Fibroblast of skin of right quadriceps (primary cell): ENCODE measurements at regions not wholly inside any gene's neighbourhood (a gene's known extent, or its start where the extent isn't known, plus 50 kb on each side); places are given as distances from the start of the nearest gene placed in this dataset.
"Not testable (repeated sequence)": the region's sequence is repeated elsewhere in the genome, so short reads cannot be mapped to it uniquely, and the experiment has no call there.

Experiments used
- DNase-seq: peaks from one replicate; pipeline ENCODE4 v3.0.0-alpha.2; 2013

- DNase-seq, result no peak
Measured at GRCh38 chr3:18987070-18987469, 161.2 kb upstream of the KCNH8 start.

GRCh38 chr3:18982920-18983319, 165.4 kb upstream of the KCNH8 start:
- DNase-seq, result no peak

DNA sequence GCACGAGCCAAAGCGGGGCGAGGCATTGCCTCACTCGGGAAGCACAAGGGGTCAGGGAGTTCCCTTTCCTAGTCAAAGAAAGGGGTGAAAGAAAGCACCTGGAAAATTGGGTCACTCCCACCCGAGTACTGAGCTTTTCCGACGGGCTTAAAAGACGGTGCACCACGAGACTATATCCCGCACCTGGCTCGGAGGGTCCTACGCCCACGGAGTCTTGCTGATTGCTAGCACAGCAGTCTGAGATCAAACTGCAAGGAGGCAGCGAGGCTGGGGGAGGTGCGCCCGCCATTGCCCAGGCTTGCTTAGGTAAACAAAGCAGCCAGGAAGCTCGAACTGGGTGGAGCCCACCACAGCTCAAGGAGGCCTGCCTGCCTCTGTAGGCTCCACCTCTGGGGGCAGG, 172.2 kb upstream of the KCNH8 start:
- not testable (repeated sequence) for DNase-seq

- DNase-seq, result no peak
Measured at GRCh38 chr3:18968120-18968519, 180.2 kb upstream of the KCNH8 start.

DNA sequence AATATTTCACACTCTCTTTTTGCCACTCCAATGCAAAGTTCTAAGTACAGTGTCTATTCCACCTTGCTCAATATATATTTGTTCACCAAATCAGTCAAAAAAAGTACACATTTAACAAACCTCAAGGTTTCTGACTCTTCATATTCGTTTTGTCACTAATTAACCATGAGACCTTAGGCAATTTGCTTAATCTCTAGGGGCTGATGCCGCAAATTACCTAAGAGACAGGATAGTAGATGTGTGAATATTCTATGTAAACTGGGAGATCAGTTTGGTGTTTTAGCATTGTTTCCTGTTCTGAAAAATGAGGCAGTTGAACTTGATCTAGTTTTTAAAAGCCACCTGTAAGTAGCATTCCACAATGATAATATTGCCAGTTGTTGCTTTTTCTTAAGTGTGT, 182.5 kb upstream of the KCNH8 start:
- DNase-seq, result no peak

DNA sequence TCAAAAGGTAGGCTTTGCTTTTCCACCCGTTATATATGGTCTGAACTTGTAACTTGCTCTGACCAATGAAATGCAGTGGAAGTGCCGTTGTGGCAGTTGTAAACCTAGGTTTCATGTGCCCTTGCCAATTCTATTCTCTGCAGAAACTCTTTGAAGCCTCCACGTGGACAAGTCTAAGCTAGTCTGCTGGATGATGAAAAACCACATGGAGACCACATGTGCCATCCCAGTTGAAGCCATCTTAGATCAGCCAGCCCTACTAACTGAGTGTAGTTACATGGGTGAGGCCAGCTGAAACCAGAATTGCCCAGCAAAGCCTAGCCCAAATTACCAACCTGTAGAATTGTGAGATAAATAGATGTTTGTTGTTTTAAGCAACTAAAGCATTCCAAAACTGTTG, 183.7 kb upstream of the KCNH8 start:
- no peak for DNase-seq

GRCh38 chr3:18951333-18951732, 197.0 kb upstream of the KCNH8 start:
- no peak for DNase-seq

GRCh38 chr3:18946524-18946923, 201.8 kb upstream of the KCNH8 start:
- no peak for DNase-seq

- DNase-seq, result no peak
Measured at GRCh38 chr3:18937574-18937973, 210.7 kb upstream of the KCNH8 start.

DNA sequence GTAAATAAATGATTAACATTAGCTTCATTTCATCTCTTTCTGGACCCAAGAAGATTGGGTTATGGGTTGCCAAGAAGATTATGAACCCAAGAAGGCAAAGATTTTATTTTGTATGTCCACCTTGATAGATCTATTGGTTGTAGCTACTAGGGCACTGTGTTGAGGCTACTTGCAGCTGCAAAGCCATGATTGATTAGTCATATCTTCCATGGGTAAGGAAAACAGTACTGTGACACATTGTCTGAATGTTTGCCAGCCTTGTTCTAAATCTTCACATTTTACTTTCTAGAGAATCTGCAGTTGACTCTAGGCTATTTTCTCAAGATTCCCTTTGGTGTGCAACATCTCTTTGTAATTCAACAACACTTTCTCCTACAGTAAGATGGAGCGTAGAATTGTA, 229.2 kb upstream of the KCNH8 start:
- DNase-seq, result no peak

GRCh38 chr3:18917923-18918322, 230.4 kb upstream of the KCNH8 start:
- DNase-seq, result no peak

DNA sequence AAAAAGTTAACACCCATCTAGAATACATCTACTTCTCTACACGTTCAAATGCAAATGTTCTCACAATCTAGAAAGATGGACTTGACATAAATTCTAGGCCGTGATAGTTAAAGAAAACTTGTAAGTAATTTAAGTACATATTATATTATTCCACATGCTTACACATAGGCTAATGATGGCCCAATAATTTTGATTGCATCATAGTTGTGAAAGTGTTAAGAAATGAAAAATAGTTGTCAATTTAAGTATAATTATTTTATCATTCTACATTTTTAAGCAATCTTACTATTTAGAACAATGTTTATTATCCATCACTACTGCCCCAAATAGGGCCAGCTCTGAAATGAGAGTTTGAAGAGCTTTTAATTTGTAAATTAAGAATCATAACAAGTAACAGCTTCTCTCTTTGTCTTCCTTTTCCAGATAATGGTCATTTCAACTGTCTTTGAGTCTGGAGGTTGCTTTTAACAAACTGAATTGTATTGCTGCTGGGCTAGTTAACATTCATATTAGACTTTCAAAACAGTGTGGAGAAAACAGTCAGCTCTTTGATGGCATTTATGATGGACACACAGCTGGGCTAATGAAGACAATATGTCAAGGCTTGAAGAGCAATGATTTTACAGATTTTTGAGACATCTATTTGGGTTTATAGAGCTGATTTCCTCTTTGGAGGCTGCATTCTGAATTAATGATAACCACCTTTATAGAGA, 246.1 kb upstream of the KCNH8 start:
- DNase-seq, result no peak

- DNase-seq, result no peak
Measured at GRCh38 chr3:18901571-18901970, 246.7 kb upstream of the KCNH8 start.

DNA sequence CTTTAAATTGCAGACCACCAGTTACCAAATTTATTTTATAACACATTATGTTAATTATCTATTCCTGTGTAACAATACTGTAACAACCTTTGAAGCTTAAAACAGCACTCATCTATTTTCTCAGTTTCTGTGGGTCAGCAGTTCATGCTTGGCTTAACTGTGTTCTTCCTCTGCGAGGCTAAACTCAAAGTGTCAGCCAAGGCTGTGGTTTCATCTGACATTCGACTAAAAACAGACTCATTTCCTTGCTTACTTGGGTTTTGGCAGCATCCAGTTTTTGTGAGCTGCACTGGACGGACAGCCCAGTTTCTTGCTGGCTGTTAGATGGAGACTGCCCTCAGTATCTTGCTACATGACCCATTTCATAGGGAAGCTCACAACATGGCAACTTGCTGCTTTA, 247.3 kb upstream of the KCNH8 start:
- no peak for DNase-seq

GRCh38 chr3:18898911-18899310, 249.4 kb upstream of the KCNH8 start:
- no peak for DNase-seq

- no peak for DNase-seq
Measured at GRCh38 chr3:18892756-18893155, 255.6 kb upstream of the KCNH8 start.

DNA sequence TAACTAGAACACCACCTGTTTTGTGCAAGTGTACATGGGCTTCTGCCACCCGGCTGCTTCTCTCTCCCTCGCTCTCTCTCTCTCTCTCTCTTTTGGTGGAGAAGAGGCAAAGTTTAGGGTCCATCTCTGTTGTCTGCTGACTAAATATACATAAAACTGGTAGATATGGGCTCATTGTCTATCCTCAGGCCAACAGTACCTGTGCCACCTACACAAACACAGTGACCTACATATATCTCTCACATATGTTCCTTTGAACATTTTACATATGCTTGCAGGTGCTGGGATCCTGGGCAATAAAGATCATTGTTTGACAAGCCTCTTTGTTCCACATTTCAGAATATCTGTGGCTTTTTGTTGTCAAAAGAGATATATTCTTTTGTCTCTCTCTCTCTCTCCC, 256.3 kb upstream of the KCNH8 start:
- DNase-seq, result no peak

GRCh38 chr3:18891641-18892040, 256.7 kb upstream of the KCNH8 start:
- DNase-seq, result no peak

DNA sequence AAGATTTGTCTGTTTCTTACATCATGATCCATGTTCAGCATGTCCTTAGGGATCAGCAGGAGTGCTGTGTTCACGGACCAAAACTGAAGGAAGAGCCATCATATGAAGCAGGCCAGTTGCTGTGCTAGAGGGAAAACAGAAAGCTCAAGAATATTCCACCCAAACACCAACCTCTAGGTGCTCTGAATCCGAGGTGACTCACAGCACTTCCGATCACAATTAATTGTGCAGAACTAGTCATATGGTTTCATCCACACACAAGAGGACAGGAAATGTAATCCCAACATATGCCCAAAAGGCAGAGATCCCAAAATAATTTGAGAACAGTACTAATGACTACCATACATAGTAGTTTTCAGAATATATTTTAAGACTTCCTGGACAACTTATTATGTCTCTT, 257.9 kb upstream of the KCNH8 start:
- no peak for DNase-seq

DNA sequence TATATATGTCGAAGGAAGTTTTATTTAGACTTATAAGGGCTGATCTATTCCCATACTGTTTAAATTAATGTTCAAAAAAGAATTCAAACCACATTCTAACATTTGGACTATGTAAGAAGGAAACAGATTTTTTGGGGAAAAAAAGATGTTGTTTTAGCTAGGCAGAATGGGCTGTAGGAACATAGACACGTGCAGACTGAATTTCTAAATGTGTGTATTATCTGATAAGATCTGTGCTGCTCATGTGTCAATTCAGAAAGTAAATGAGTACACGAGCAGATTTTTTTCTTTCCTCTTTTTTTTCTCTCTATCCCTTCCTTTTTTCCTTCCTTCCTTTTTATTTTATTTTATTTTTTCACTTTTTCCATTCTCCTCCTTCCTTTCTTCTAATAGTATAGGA, 259.5 kb upstream of the KCNH8 start:
- DNase-seq, result no peak

- no peak for DNase-seq
Measured at GRCh38 chr3:18888370-18888769, 259.9 kb upstream of the KCNH8 start.

- no peak for DNase-seq
Measured at GRCh38 chr3:18886331-18886730, 262.0 kb upstream of the KCNH8 start.

- DNase-seq, result no peak
Measured at GRCh38 chr3:18885612-18886011, 262.7 kb upstream of the KCNH8 start.

GRCh38 chr3:18883571-18883970, 264.7 kb upstream of the KCNH8 start:
- no peak for DNase-seq

DNA sequence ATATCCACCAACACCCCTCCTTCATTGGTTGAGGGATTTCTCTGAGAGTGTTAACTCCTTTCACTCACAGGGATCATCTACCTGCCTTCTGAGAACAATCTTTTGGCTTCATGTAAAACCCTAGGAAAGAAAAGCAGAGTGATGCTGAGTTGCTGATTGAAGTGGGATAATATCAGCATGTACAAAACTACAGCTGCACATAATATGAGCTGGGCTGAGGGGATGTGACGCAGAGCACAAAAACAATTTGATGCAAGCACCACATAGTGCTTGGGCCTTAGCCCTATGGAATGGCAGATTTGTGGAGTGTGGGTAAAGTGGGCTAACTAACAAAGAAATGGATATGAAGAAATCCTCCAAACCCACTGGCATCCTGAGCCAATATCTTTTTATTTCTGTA, 267.6 kb upstream of the KCNH8 start:
- DNase-seq, result no peak

GRCh38 chr3:18872466-18872865, 275.8 kb upstream of the KCNH8 start:
- no peak for DNase-seq
